Endothelial cell of umbilical vein (primary cell): ENCODE measurements at regions not wholly inside any gene's neighbourhood (a gene's known extent, or its start where the extent isn't known, plus 50 kb on each side); places are given as distances from the start of the nearest gene placed in this dataset.
"Not testable (repeated sequence)": the region's sequence is repeated elsewhere in the genome, so short reads cannot be mapped to it uniquely, and the experiment has no call there.

ENCODE experiments used
- BruUV-seq: library from RNA; stranded (reverse); fragments of 400-500 nt; replicated peaks from 2 replicates; lab custom pipeline; 2021; lab: Mats Ljungman, UMichigan
- CTCF ChIA-PET: fragments of 300-600, 350-600 bp; sonication (Branson Sonifier 250); formaldehyde crosslinking; loops from one replicate; lab custom pipeline; 2021; ENCODE audit warnings: antibody characterized with exemption, inconsistent platforms; lab: Charles Lee
- POLR2A ChIA-PET: fragments of 300-600, 350-600 bp; sonication (Branson Sonifier 250); formaldehyde crosslinking; loops from one replicate; lab custom pipeline; 2021; ENCODE audit warnings: antibody characterized with exemption, inconsistent platforms; lab: Charles Lee
- DNase-seq: peaks from one replicate; pipeline ENCODE4 v3.0.0-alpha.2; 2011; ENCODE audit warnings: low read depth, low spot score
- FAIRE-seq: peaks from 2 replicates; lab custom pipeline; 2011; peaks lifted over from hg19 to GRCh38; lab: Jason Lieb, UNC
- H2AFZ ChIP-seq: 2 replicates; pipeline ENCODE4 v1.6.0; 2012; ENCODE audit warnings: low read depth, low read length, control low read depth, inconsistent platforms
- H3K27ac ChIP-seq: 2 replicates; pipeline ENCODE4 v1.5.1; 2011; ENCODE audit warnings: low read depth, mild to moderate bottlenecking, control low read depth, low read length, moderate library complexity; ENCODE audit not compliant: insufficient read depth
- H3K27me3 ChIP-seq, 2 experiments: 2 replicates each; pipeline versions ENCODE4 v1.6.0 to v1.6.1; 2011; ENCODE audit warnings: low read length in 2 of 2, mixed read lengths in 1 of 2; ENCODE audit not compliant: control insufficient read depth in 2 of 2, insufficient read depth in 2 of 2
- H3K36me3 ChIP-seq, 2 experiments: 2 replicates in 1 of 2; 3 replicates in 1 of 2; pipeline ENCODE4 v1.5.1; 2011; ENCODE audit warnings: low read length in 2 of 2, mild to moderate bottlenecking in 1 of 2, moderate library complexity in 1 of 2; ENCODE audit not compliant: control insufficient read depth in 2 of 2, insufficient read depth in 2 of 2; ENCODE audit errors: extremely low read depth in 1 of 2
- H3K4me1 ChIP-seq: 3 replicates; pipeline ENCODE4 v1.5.1; 2011; ENCODE audit warnings: mild to moderate bottlenecking, low read length; ENCODE audit not compliant: control insufficient read depth, insufficient read depth; ENCODE audit errors: extremely low read depth
- H3K4me2 ChIP-seq: 2 replicates; pipeline ENCODE4 v1.6.1; 2011; ENCODE audit warnings: low read length, control low read depth, mixed read lengths; ENCODE audit not compliant: insufficient read depth
- H3K4me3 ChIP-seq, 3 experiments: fragments of 200-600 bp in 1 of 3; sonication (generic), shearing (Covaris generic) in 1 of 3; replicated peaks in 1 of 3; 2 replicates each; pipeline ENCODE4 v1.5.1; 2011 to 2016; ENCODE audit warnings: control low read depth in 3 of 3, low read length in 3 of 3, mild to moderate bottlenecking in 2 of 3, inconsistent platforms in 1 of 3, low read depth in 1 of 3, moderate library complexity in 1 of 3; ENCODE audit not compliant: insufficient read depth in 1 of 3
- H3K79me2 ChIP-seq: 2 replicates; pipeline ENCODE4 v1.6.0; 2012; ENCODE audit warnings: low read length, inconsistent platforms; ENCODE audit not compliant: control insufficient read depth, insufficient read depth
- H3K9ac ChIP-seq: replicated peaks from 2 replicates; pipeline ENCODE3; 2011; ENCODE audit warnings: low read length, control low read depth; ENCODE audit not compliant: insufficient read depth; ENCODE audit errors: extremely low read depth
- H3K9me1 ChIP-seq: replicated peaks from 3 replicates; pipeline ENCODE4 v1.6.0; 2011; ENCODE audit warnings: mild to moderate bottlenecking, low read length; ENCODE audit not compliant: control insufficient read depth, insufficient read depth; ENCODE audit errors: extremely low read depth
- H3K9me3 ChIP-seq: replicated peaks from 2 replicates; pipeline ENCODE4 v1.5.1; 2012; ENCODE audit warnings: low read length, inconsistent platforms; ENCODE audit not compliant: control insufficient read depth, insufficient read depth
- H4K20me1 ChIP-seq: replicated peaks from 2 replicates; pipeline ENCODE3; 2011; ENCODE audit warnings: mild to moderate bottlenecking, low read length; ENCODE audit not compliant: control insufficient read depth, insufficient read depth; ENCODE audit errors: extremely low read depth
- EZH2 ChIP-seq: IDR thresholded peaks from 2 replicates; pipeline ENCODE4 v1.6.1; 2012; ENCODE audit warnings: borderline replicate concordance, low read depth, mild to moderate bottlenecking, moderate library complexity, low read length, inconsistent platforms; ENCODE audit not compliant: severe bottlenecking
- FOS ChIP-seq: IDR thresholded peaks from 2 replicates; pipeline ENCODE4 v1.6.1; 2011; ENCODE audit warnings: mild to moderate bottlenecking, low read length, moderate library complexity, borderline replicate concordance; ENCODE audit not compliant: insufficient read depth
- GATA2 ChIP-seq: IDR thresholded peaks from 2 replicates; pipeline ENCODE4 v1.7.0; 2011; ENCODE audit warnings: low read depth, mild to moderate bottlenecking, moderate library complexity, mixed read lengths, low read length; ENCODE audit not compliant: insufficient read length, insufficient read depth
- JUN ChIP-seq: IDR thresholded peaks from 2 replicates; pipeline ENCODE4 v1.6.1; 2011; ENCODE audit warnings: borderline replicate concordance, low read depth; ENCODE audit not compliant: insufficient read length, insufficient read depth
- MYC ChIP-seq: IDR thresholded peaks from one replicate; pipeline ENCODE4 v1.6.1; 2011; ENCODE audit warnings: mild to moderate bottlenecking, low read depth, low read length
- POLR2A ChIP-seq: IDR thresholded peaks from 2 replicates; pipeline ENCODE4 v1.6.1; 2012; ENCODE audit warnings: low read depth, mild to moderate bottlenecking, control low read depth, low read length
- POLR2AphosphoS5 ChIP-seq: IDR thresholded peaks from 2 replicates; pipeline ENCODE4 v1.6.1; 2012; ENCODE audit warnings: low read depth, mild to moderate bottlenecking, control low read depth, low read length, moderate library complexity; ENCODE audit not compliant: insufficient read depth
- dilution Hi-C: fragments of 300-500 bp; cut with MboI; formaldehyde crosslinking; loops from one replicate; pipeline ENCODE4 v1.15.0; 2019; ENCODE audit warnings: low sequenced_read_pairs; ENCODE audit not compliant: extremely low pct_ligation_motif_present
- intact Hi-C: fragments of 100-400 bp; cut with micrococcal nuclease; formaldehyde crosslinking; loops from one replicate; pipeline ENCODE4 v1.10.0; 2022
- TF ChIP-seq, protein P1 (sequence below): IDR thresholded peaks from 2 replicates; pipeline ENCODE4 v1.6.1; 2011; ENCODE audit not compliant: insufficient read depth, insufficient read length
- TF ChIP-seq, protein P2 (sequence below), 2 donors: IDR thresholded peaks; 1 replicate in 1 of 2; 2 replicates in 1 of 2; pipeline ENCODE4 v1.5.1; 2011; ENCODE audit warnings: low read length in 2 of 2, mild to moderate bottlenecking in 2 of 2, moderate library complexity in 2 of 2, control low read depth in 1 of 2, inconsistent platforms in 1 of 2, low read depth in 1 of 2; ENCODE audit not compliant: insufficient read depth in 1 of 2; ENCODE audit errors: extremely low read depth in 1 of 2

DNA sequence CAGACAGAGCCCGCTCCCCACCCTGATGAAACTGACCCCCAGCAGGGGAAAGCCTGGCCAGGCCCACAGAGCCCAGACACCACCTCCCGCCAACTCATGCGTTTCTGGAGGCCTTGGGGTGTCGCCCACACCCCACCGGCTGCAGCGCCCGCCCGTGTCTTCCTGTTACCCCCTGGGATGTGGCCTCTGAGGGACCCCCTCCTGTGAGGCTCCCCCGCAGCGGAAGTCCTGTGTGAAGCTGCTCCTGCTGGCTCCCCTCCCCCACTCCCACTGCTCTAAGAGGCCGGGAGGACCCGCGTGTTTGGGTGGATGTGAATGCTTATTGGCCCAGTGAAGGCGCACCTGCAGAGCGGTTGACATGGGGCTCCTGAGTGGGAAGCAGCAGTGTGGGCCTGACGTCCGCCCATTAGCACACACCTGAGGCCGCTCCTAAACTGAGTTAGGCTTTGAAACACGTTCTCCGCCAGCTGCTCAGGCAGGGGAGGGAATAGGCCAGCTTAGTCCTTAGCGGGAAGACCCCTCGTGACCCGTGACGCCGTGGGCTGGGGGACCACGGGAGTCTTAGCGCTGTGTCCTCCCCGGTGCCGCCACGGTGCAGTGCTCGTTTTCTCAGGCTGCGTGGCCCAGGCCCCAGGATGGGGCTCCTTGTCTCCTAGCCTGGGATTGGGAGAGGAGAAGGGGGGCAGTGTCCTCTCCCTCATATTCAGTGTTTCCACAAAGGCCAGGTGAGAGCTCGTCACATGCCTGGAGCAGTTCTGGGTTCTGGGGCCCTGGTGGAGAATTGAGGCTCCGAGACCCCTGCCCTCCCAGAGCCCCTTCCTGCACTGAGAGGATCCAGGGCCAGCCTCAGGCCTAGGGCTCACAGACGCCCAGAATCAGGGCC, 323.4 kb upstream of the SFSWAP start:
- POLR2A ChIA-PET: no interaction called here
- H3K9me3 ChIP-seq: no peaks in the 10 kb centered on the region
- H3K27ac ChIP-seq: no peak overlapping the region
- H3K79me2 ChIP-seq: no peaks in the 10 kb centered on the region
- no peak for TF ChIP-seq MYC
- TF ChIP-seq, protein P1, sequence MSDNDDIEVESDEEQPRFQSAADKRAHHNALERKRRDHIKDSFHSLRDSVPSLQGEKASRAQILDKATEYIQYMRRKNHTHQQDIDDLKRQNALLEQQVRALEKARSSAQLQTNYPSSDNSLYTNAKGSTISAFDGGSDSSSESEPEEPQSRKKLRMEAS: no peak
- no peak for TF ChIP-seq POLR2AphosphoS5
- no peak for TF ChIP-seq JUN
- no peak for TF ChIP-seq POLR2A
- TF ChIP-seq, protein P2, sequence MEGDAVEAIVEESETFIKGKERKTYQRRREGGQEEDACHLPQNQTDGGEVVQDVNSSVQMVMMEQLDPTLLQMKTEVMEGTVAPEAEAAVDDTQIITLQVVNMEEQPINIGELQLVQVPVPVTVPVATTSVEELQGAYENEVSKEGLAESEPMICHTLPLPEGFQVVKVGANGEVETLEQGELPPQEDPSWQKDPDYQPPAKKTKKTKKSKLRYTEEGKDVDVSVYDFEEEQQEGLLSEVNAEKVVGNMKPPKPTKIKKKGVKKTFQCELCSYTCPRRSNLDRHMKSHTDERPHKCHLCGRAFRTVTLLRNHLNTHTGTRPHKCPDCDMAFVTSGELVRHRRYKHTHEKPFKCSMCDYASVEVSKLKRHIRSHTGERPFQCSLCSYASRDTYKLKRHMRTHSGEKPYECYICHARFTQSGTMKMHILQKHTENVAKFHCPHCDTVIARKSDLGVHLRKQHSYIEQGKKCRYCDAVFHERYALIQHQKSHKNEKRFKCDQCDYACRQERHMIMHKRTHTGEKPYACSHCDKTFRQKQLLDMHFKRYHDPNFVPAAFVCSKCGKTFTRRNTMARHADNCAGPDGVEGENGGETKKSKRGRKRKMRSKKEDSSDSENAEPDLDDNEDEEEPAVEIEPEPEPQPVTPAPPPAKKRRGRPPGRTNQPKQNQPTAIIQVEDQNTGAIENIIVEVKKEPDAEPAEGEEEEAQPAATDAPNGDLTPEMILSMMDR (IDR thresholded peaks at IDR 0.05; ENCODE audit: extremely low read depth in 1 of 2, insufficient read depth in 1 of 2, low read depth in 1 of 2, low read length in 2 of 2): no peak
- TF ChIP-seq FOS: no peak
- TF ChIP-seq GATA2: no peak
- TF ChIP-seq EZH2: no peak
- no peak for FAIRE-seq
- H4K20me1 ChIP-seq: no peaks in the 10 kb centered on the region
- no peak for DNase-seq
- no peaks in the 10 kb centered on the region for H3K4me1 ChIP-seq
- no peak overlapping the region for H2AFZ ChIP-seq
- no peak overlapping the region for H3K4me3 ChIP-seq
- no peaks in the 10 kb centered on the region for H3K36me3 ChIP-seq
- BruUV-seq: no TSS peak
- CTCF ChIA-PET: no interaction called here
- dilution Hi-C loops: no loop called here
- H3K27me3 ChIP-seq: no peaks in the 10 kb centered on the region
- no peak overlapping the region for H3K4me2 ChIP-seq
- H3K9ac ChIP-seq: no peak overlapping the region
- H3K9me1 ChIP-seq: no peaks in the 10 kb centered on the region
- intact Hi-C loops: no loop called here

DNA sequence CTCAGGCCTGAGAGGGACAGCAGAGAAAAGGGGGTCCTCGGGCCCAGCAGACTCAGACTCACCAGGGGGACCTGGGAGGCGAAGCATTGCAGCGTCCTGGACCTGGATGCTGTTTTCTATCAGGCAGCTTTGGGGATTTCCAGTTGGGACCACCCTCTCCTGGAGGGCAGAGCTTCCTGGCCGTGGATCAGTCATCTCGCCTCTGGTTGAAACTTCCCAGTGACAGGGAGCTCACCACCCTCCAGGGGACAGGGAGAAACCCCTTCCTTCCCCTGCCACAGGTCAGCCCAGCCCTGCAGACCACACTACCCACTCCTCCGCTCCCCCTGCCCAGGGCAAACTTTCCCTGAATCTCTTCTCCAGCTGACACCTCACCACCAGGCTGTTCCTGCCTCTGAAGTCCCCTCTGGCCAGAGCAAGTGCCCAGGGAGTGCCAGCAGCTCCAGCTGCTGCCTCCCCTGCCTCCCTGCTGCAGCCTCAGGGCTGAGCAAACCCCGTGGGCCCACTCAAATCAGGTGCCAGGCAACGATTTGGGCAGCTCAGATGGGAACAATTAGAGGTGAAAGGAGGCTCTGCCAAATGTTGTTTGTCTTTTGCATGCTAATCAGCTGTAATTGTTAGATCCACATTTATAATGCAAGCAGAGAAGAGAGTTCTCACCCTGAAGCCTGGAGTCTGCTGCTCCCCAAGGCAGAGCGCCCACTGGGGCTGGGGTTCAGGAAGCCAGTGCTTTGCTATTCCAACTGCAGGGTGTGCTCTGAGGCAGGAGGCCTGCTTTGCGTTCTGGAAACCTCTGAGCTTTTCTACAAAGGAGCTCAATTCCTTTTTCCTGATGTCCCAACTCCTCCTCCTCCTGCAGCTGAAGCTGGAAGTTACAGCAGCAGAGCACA, 322.5 kb upstream of the SFSWAP start:
- H3K4me1 ChIP-seq, H3K4me3 ChIP-seq, CTCF ChIA-PET, POLR2A ChIA-PET, H3K9me3 ChIP-seq, BruUV-seq, H3K27ac ChIP-seq, intact Hi-C loops, H2AFZ ChIP-seq, H3K36me3 ChIP-seq, H3K4me2 ChIP-seq, H3K9me1 ChIP-seq, H4K20me1 ChIP-seq, H3K79me2 ChIP-seq, H3K27me3 ChIP-seq, FAIRE-seq, H3K9ac ChIP-seq, dilution Hi-C loops, DNase-seq: not testable (repeated sequence)
